ENCODE measurements at regions not wholly inside any gene's neighbourhood (a gene's known extent, or its start where the extent isn't known, plus 50 kb on each side); places are given as distances from the start of the nearest gene placed in this dataset.

DNA sequence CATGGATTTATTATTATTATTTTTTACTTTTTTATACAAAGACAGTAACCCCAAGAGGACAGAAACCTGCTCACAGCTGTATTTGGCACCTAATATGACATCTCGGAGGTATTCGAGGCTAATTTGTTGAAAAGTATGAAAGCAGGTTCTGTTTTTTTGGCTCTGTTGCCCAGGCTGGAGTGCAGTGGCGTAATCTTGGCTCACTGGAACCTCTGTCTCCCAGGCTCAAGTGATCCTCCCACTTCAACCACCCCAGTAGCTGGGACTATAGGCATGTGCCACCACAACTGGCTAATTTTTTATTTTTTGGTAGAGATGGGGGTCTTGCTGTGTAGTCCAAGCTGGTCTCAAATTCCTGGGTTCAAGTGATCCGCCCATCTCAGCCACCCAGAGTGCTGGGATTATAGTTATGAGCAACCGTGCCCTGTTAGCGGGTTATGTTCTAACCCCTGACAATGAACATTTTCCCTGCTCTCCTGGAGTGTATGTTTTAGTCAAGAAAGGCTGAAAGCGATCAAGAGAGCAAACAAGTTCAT lies 53.7 kb upstream of the ZNF217 start:
- no peak for TF ChIP-seq CTCF (IDR thresholded peaks at IDR 0.05)
- no peak for TF ChIP-seq EZH2 (IDR thresholded peaks at IDR 0.05)
- TF ChIP-seq EZH2phosphoT487 (IDR thresholded peaks at IDR 0.05), result no peak

All from neural progenitor cell (in vitro differentiated cells).